H9 (cell line): ENCODE measurements at regions not wholly inside any gene's neighbourhood (a gene's known extent, or its start where the extent isn't known, plus 50 kb on each side); places are given as distances from the start of the nearest gene placed in this dataset.

ENCODE experiments used
- DNase-seq: peaks from one replicate; pipeline ENCODE4 v3.0.0-alpha.2; 2017
- H2AFZ ChIP-seq: one replicate; pipeline ENCODE4 v1.6.1; 2013; ENCODE audit warnings: mild to moderate bottlenecking, low read length, control low read depth, moderate library complexity
- H2AK5ac ChIP-seq: 2 replicates; pipeline ENCODE4 v1.6.1; 2013; ENCODE audit warnings: low read length, control low read depth, mixed read lengths; ENCODE audit not compliant: insufficient read length
- H2BK120ac ChIP-seq: one replicate; pipeline ENCODE4 v1.6.1; 2013; ENCODE audit warnings: low read depth, mild to moderate bottlenecking, low read length, control low read depth, inconsistent platforms; ENCODE audit not compliant: poor library complexity, severe bottlenecking
- H2BK12ac ChIP-seq: 2 replicates; pipeline ENCODE4 v1.6.1; 2013; ENCODE audit warnings: low read length, control low read depth, mixed read lengths, low read depth; ENCODE audit not compliant: insufficient read length
- H2BK15ac ChIP-seq: 2 replicates; pipeline ENCODE4 v1.6.1; 2013; ENCODE audit warnings: low read depth, low read length, control low read depth
- H2BK20ac ChIP-seq: one replicate; pipeline ENCODE4 v1.6.1; 2013; ENCODE audit warnings: low read depth, mild to moderate bottlenecking, low read length, control low read depth, inconsistent platforms; ENCODE audit not compliant: poor library complexity, severe bottlenecking
- H2BK5ac ChIP-seq: 2 replicates; pipeline ENCODE4 v1.6.1; 2013; ENCODE audit warnings: low read length, control low read depth, mixed read lengths; ENCODE audit not compliant: insufficient read length
- H3K14ac ChIP-seq: 2 replicates; pipeline ENCODE4 v1.6.1; 2013; ENCODE audit warnings: low read length, control low read depth; ENCODE audit not compliant: insufficient read depth
- H3K18ac ChIP-seq: 2 replicates; pipeline ENCODE4 v1.6.1; 2013; ENCODE audit warnings: low read depth, mild to moderate bottlenecking, mixed read lengths, low read length, control low read depth; ENCODE audit not compliant: insufficient read length
- H3K23ac ChIP-seq: 2 replicates; pipeline ENCODE4 v1.6.1; 2013; ENCODE audit warnings: low read length, control low read depth, mixed read lengths, low read depth; ENCODE audit not compliant: insufficient read length
- H3K23me2 ChIP-seq: 2 replicates; pipeline ENCODE4 v1.6.1; 2013; ENCODE audit warnings: low read depth, mild to moderate bottlenecking, mixed read lengths, low read length, control low read depth; ENCODE audit not compliant: insufficient read length, poor library complexity, severe bottlenecking
- H3K27ac ChIP-seq: 2 replicates; pipeline ENCODE4 v1.5.1; 2013; ENCODE audit warnings: low read length, control low read depth, mixed read lengths, low read depth; ENCODE audit not compliant: insufficient read length
- H3K27me3 ChIP-seq: 2 replicates; pipeline ENCODE4 v1.6.1; 2013; ENCODE audit warnings: low read length, control low read depth, inconsistent platforms; ENCODE audit not compliant: insufficient read depth
- H3K4ac ChIP-seq: 2 replicates; pipeline ENCODE4 v1.6.1; 2013; ENCODE audit warnings: low read depth, mild to moderate bottlenecking, control low read depth, inconsistent platforms, low read length, moderate library complexity
- H3K4me1 ChIP-seq: 2 replicates; pipeline ENCODE4 v1.6.1; 2013; ENCODE audit warnings: low read length, control low read depth, inconsistent platforms; ENCODE audit not compliant: insufficient read depth
- H3K4me2 ChIP-seq: 2 replicates; pipeline ENCODE4 v1.6.1; 2013; ENCODE audit warnings: low read length, control low read depth, mixed read lengths; ENCODE audit not compliant: insufficient read length, insufficient read depth
- H3K56ac ChIP-seq: 2 replicates; pipeline ENCODE4 v1.6.1; 2013; ENCODE audit warnings: low read depth, mild to moderate bottlenecking, mixed read lengths, low read length, control low read depth; ENCODE audit not compliant: insufficient read length
- H3K79me1 ChIP-seq: 2 replicates; pipeline ENCODE4 v1.6.1; 2013; ENCODE audit warnings: low read depth, mild to moderate bottlenecking, moderate library complexity, low read length, control low read depth, inconsistent platforms; ENCODE audit not compliant: insufficient read depth, poor library complexity, severe bottlenecking
- H3K79me2 ChIP-seq: 2 replicates; pipeline ENCODE4 v1.6.1; 2013; ENCODE audit warnings: low read length, control low read depth, inconsistent platforms; ENCODE audit not compliant: insufficient read depth
- H3K9ac ChIP-seq: 2 replicates; pipeline ENCODE4 v1.6.1; 2013; ENCODE audit warnings: low read length, control low read depth, mixed read lengths; ENCODE audit not compliant: insufficient read length; ENCODE audit errors: extremely low read depth
- H3K9me3 ChIP-seq: one replicate; pipeline ENCODE4 v1.6.1; 2013; ENCODE audit warnings: low read depth, low read length, inconsistent platforms; ENCODE audit not compliant: control insufficient read depth
- H3T11ph ChIP-seq: one replicate; pipeline ENCODE4 v1.6.1; 2013; ENCODE audit warnings: mild to moderate bottlenecking, low read length, control low read depth, inconsistent platforms
- H4K20me1 ChIP-seq: one replicate; pipeline ENCODE4 v1.6.1; 2013; ENCODE audit not compliant: control insufficient read depth, insufficient read length, insufficient read depth
- H4K5ac ChIP-seq: 2 replicates; pipeline ENCODE4 v1.6.1; 2013; ENCODE audit warnings: low read depth, mild to moderate bottlenecking, mixed read lengths, low read length, control low read depth; ENCODE audit not compliant: insufficient read length
- H4K8ac ChIP-seq: replicated peaks from 2 replicates; pipeline ENCODE4 v1.6.1; 2013; ENCODE audit warnings: low read length, control low read depth, mixed read lengths, low read depth; ENCODE audit not compliant: insufficient read length
- H4K91ac ChIP-seq: 2 replicates; pipeline ENCODE4 v1.6.1; 2013; ENCODE audit warnings: low read depth, mild to moderate bottlenecking, moderate library complexity, mixed read lengths, low read length, control low read depth; ENCODE audit not compliant: insufficient read length
- H3K27ac Mint-ChIP-seq, 3 experiments: 2 replicates in 2 of 3; 3 replicates in 1 of 3; pipeline ENCODE4 v1.8.0; 2020 to 2021; ENCODE audit warnings: mixed read lengths in 3 of 3, mild to moderate bottlenecking in 1 of 3, moderate library complexity in 1 of 3
- H3K27me3 Mint-ChIP-seq: 2 replicates; pipeline ENCODE4 v1.8.0; 2021; ENCODE audit warnings: low read depth, mild to moderate bottlenecking, moderate library complexity, mixed read lengths
- H3K36me3 Mint-ChIP-seq, 3 experiments: 2 replicates in 2 of 3; 3 replicates in 1 of 3; pipeline ENCODE4 v1.8.0; 2020 to 2021; ENCODE audit warnings: low read depth in 3 of 3, mixed read lengths in 3 of 3; ENCODE audit not compliant: insufficient read depth in 1 of 3
- H3K4me1 Mint-ChIP-seq, 2 experiments: 2 replicates each; pipeline ENCODE4 v1.8.0; 2020; ENCODE audit warnings: mixed read lengths in 2 of 2
- H3K4me3 Mint-ChIP-seq, 2 experiments: 2 replicates in 1 of 2; 3 replicates in 1 of 2; pipeline ENCODE4 v1.8.0; 2020 to 2021; ENCODE audit warnings: mild to moderate bottlenecking in 2 of 2, mixed read lengths in 2 of 2, moderate library complexity in 1 of 2
- H3K9me3 Mint-ChIP-seq, 2 experiments: 2 replicates in 1 of 2; 3 replicates in 1 of 2; pipeline ENCODE4 v1.8.0; 2020; ENCODE audit warnings: mild to moderate bottlenecking in 2 of 2, mixed read lengths in 2 of 2, moderate library complexity in 1 of 2
- WGBS: extraction: QIAGEN DNeasy Blood & Tissue Kit; methylation state at CpG from one replicate; pipeline ENCODE4 v1.1.7; 2013; ENCODE audit warnings: missing lambda C conversion rate, low lambda C conversion rate, mixed read lengths; ENCODE audit not compliant: insufficient read length; ENCODE audit errors: extremely low coverage; 5-methylcytosine and 5-hydroxymethylcytosine counted together
- TF ChIP-seq, protein P1 (sequence below): fragments of 200-600 bp; sonication (generic); conservative IDR thresholded peaks from 3 replicates; pipeline ENCODE4 v1.8.0; 2021; ENCODE audit warnings: antibody characterized with exemption, mild to moderate bottlenecking

DNA sequence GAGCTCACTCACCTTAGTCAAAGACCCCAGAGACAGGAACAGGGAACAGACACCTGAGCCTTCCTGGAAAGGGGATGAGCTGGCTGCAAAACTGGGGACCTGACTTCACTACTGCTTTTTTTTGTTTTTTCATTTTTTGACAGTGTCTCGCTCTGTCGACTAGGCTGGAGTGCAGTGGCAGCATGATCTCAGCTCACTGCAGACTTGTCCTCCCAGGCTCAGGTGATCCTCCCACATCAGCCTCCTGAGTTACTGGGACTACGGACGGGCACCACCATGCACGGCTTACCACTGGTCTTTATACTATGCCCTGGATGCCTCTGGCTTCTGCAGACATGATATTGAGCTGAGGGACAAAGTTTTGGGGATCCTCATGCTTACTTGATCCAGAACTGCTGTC, 184.1 kb downstream of the INSIG2 start:
- peaks cover 0 to 7% of the 10 kb centered on the region in 2 experiments; a peak in 2 of 4 replicates for H3K4me1 Mint-ChIP-seq
- Histone ChIP-seq H4K8ac (no peak overlapping the region), H2AK5ac (no peak overlapping the region), H2BK5ac (no peak overlapping the region), H2BK12ac (no peak overlapping the region), H2BK120ac (no peak overlapping the region), H3K9ac (no peak overlapping the region), H3K18ac (no peak overlapping the region), H4K91ac (no peak overlapping the region), H3K4me1 (0 out of 2 replicates have a peak, but pooled peaks cover 3% of the 10 kb centered on the region), H2AFZ (no peak overlapping the region), H3K14ac (no peak overlapping the region), H3T11ph (no peak overlapping the region), H2BK15ac (no peak overlapping the region), H3K23me2 (no peaks in the 10 kb centered on the region), H2BK20ac (no peak overlapping the region), H3K56ac (no peak overlapping the region), H3K27me3 (no peaks in the 10 kb centered on the region), H3K9me3 (no peaks in the 10 kb centered on the region), H4K5ac (no peak overlapping the region), H3K27ac (no peak overlapping the region), H3K23ac (no peak overlapping the region), H3K4ac (no peak overlapping the region), H3K79me2 (no peaks in the 10 kb centered on the region), H3K79me1 (no peaks in the 10 kb centered on the region), H3K4me2 (no peak overlapping the region), H4K20me1 (no peaks in the 10 kb centered on the region)
- TF ChIP-seq, protein P1, sequence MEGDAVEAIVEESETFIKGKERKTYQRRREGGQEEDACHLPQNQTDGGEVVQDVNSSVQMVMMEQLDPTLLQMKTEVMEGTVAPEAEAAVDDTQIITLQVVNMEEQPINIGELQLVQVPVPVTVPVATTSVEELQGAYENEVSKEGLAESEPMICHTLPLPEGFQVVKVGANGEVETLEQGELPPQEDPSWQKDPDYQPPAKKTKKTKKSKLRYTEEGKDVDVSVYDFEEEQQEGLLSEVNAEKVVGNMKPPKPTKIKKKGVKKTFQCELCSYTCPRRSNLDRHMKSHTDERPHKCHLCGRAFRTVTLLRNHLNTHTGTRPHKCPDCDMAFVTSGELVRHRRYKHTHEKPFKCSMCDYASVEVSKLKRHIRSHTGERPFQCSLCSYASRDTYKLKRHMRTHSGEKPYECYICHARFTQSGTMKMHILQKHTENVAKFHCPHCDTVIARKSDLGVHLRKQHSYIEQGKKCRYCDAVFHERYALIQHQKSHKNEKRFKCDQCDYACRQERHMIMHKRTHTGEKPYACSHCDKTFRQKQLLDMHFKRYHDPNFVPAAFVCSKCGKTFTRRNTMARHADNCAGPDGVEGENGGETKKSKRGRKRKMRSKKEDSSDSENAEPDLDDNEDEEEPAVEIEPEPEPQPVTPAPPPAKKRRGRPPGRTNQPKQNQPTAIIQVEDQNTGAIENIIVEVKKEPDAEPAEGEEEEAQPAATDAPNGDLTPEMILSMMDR, result no peak
- no peak overlapping the region for H3K4me3 Mint-ChIP-seq
- H3K36me3 Mint-ChIP-seq, result no peaks in the 10 kb centered on the region
- no peaks in the 10 kb centered on the region for H3K9me3 Mint-ChIP-seq
- H3K27me3 Mint-ChIP-seq, result peaks cover 2% of the 10 kb centered on the region; the same call in 1 of the 2 replicates
- no CpG with 5 or more reads among the region's 5 CpGs for WGBS
- DNase-seq, result no peak
- H3K27ac Mint-ChIP-seq, result no peak overlapping the region
